ENCODE measurements at regions not wholly inside any gene's neighbourhood (a gene's known extent, or its start where the extent isn't known, plus 50 kb on each side); places are given as distances from the start of the nearest gene placed in this dataset.

DNA sequence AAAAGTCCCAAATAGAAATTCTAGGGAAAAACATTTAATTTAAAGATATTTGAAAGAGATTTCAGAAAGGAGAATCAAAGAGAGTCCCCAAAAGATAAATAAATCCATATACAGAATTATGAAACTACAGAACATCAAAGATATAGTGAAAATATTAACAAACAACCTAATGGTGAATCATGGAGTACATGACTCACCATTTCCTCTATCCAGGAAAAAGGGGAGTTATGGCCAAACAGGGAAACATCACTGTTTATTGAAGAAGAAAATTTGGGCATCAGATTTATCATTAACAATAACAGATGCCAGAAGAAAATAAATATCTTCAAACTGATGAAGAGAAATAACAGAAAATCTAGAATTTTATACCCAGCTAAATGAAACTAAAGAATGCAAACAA, 448.3 kb downstream of the CDH2 start:
- Histone ChIP-seq H3K4me3 (ENCODE audit: low read depth, low read length) (no peak overlapping the region), H2AFZ (no peak overlapping the region), H3K4me2 (ENCODE audit: low read length) (no peak overlapping the region), H3K9me3 (ENCODE audit: control insufficient read depth, low read length) (no peaks in the 10 kb centered on the region), H3K79me2 (no peaks in the 10 kb centered on the region), H3K36me3 (ENCODE audit: control insufficient read depth, insufficient read depth, low read length) (no peaks in the 10 kb centered on the region), H3K27me3 (ENCODE audit: control insufficient read depth, insufficient read depth, low read length) (no peaks in the 10 kb centered on the region), H3K27ac (no peak overlapping the region), H3K4me1 (peaks cover 6% of the 10 kb centered on the region), H3K9ac (no peak overlapping the region)
- TF ChIP-seq, protein P1, sequence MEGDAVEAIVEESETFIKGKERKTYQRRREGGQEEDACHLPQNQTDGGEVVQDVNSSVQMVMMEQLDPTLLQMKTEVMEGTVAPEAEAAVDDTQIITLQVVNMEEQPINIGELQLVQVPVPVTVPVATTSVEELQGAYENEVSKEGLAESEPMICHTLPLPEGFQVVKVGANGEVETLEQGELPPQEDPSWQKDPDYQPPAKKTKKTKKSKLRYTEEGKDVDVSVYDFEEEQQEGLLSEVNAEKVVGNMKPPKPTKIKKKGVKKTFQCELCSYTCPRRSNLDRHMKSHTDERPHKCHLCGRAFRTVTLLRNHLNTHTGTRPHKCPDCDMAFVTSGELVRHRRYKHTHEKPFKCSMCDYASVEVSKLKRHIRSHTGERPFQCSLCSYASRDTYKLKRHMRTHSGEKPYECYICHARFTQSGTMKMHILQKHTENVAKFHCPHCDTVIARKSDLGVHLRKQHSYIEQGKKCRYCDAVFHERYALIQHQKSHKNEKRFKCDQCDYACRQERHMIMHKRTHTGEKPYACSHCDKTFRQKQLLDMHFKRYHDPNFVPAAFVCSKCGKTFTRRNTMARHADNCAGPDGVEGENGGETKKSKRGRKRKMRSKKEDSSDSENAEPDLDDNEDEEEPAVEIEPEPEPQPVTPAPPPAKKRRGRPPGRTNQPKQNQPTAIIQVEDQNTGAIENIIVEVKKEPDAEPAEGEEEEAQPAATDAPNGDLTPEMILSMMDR (IDR thresholded peaks at IDR 0.05) = no peak

GRCh38 chr18:27724362-27724761, 452.6 kb downstream of the CDH2 start:
- peak overlapping the region; percentile 47 for H2AFZ ChIP-seq
- peaks cover 10% of the 10 kb centered on the region for H3K4me1 ChIP-seq
- no peaks in the 10 kb centered on the region for H3K27me3 ChIP-seq (ENCODE audit: control insufficient read depth, insufficient read depth, low read length)
- H3K4me3 ChIP-seq (ENCODE audit: low read depth, low read length) = no peak overlapping the region
- H3K4me2 ChIP-seq (ENCODE audit: low read length) = no peak overlapping the region
- no peaks in the 10 kb centered on the region for H3K79me2 ChIP-seq
- H3K27ac ChIP-seq = peak overlapping the region; percentile 17
- H3K36me3 ChIP-seq (ENCODE audit: control insufficient read depth, insufficient read depth, low read length) = no peaks in the 10 kb centered on the region
- no peaks in the 10 kb centered on the region for H3K9me3 ChIP-seq (ENCODE audit: control insufficient read depth, low read length)
- TF ChIP-seq, protein P1 (IDR thresholded peaks at IDR 0.05) = no peak
- H3K9ac ChIP-seq = no peak overlapping the region

- Histone ChIP-seq H3K79me2 (no peaks in the 10 kb centered on the region), H3K27ac (no peak overlapping the region), H3K36me3 (ENCODE audit: control insufficient read depth, insufficient read depth, low read length) (no peaks in the 10 kb centered on the region), H3K4me3 (ENCODE audit: low read depth, low read length) (no peak overlapping the region), H3K27me3 (ENCODE audit: control insufficient read depth, insufficient read depth, low read length) (no peaks in the 10 kb centered on the region), H3K9me3 (ENCODE audit: control insufficient read depth, low read length) (no peaks in the 10 kb centered on the region), H3K9ac (no peak overlapping the region), H3K4me1 (peaks cover 10% of the 10 kb centered on the region), H3K4me2 (ENCODE audit: low read length) (no peak overlapping the region), H2AFZ (peak overlapping the region; percentile 17)
- TF ChIP-seq, protein P1 (IDR thresholded peaks at IDR 0.05) = no peak
Observed at GRCh38 chr18:27723168-27723567, 453.8 kb downstream of the CDH2 start.

GRCh38 chr18:27719680-27720079, 457.2 kb downstream of the CDH2 start:
- H3K27ac ChIP-seq = no peak overlapping the region
- H3K79me2 ChIP-seq = no peaks in the 10 kb centered on the region
- no peak overlapping the region for H3K9ac ChIP-seq
- H2AFZ ChIP-seq = no peak overlapping the region
- no peaks in the 10 kb centered on the region for H3K27me3 ChIP-seq (ENCODE audit: control insufficient read depth, insufficient read depth, low read length)
- TF ChIP-seq, protein P1 (IDR thresholded peaks at IDR 0.05) = no peak
- no peak overlapping the region for H3K4me3 ChIP-seq (ENCODE audit: low read depth, low read length)
- H3K4me2 ChIP-seq (ENCODE audit: low read length) = no peak overlapping the region
- peaks cover 10% of the 10 kb centered on the region for H3K4me1 ChIP-seq
- H3K9me3 ChIP-seq (ENCODE audit: control insufficient read depth, low read length) = no peaks in the 10 kb centered on the region
- no peaks in the 10 kb centered on the region for H3K36me3 ChIP-seq (ENCODE audit: control insufficient read depth, insufficient read depth, low read length)

- H3K9me3 ChIP-seq (ENCODE audit: control insufficient read depth, low read length) = no peaks in the 10 kb centered on the region
- H3K36me3 ChIP-seq (ENCODE audit: control insufficient read depth, insufficient read depth, low read length) = no peaks in the 10 kb centered on the region
- H3K27ac ChIP-seq = no peak overlapping the region
- TF ChIP-seq, protein P1 (IDR thresholded peaks at IDR 0.05) = no peak
- H3K79me2 ChIP-seq = no peaks in the 10 kb centered on the region
- H3K4me2 ChIP-seq (ENCODE audit: low read length) = no peak overlapping the region
- no peaks in the 10 kb centered on the region for H3K27me3 ChIP-seq (ENCODE audit: control insufficient read depth, insufficient read depth, low read length)
- H3K4me1 ChIP-seq = peaks cover 12% of the 10 kb centered on the region
- H3K9ac ChIP-seq = no peak overlapping the region
- H2AFZ ChIP-seq = no peak overlapping the region
- no peak overlapping the region for H3K4me3 ChIP-seq (ENCODE audit: low read depth, low read length)
Observed at GRCh38 chr18:27717816-27718215, 459.1 kb downstream of the CDH2 start.

All from parathyroid adenoma (tissue), 2 donors.